WTC11 (cell line): ENCODE measurements at regions not wholly inside any gene's neighbourhood (a gene's known extent, or its start where the extent isn't known, plus 50 kb on each side); places are given as distances from the start of the nearest gene placed in this dataset.

Experiments
- ATAC-seq: fragments of 200-7000 bp; cut with Tn5 transposase; 2 replicates; pipeline ENCODE4 v1.10.0; 2021; ENCODE audit warnings: mild to moderate bottlenecking, moderate library complexity
- CTCF ChIA-PET: fragments of 300-600 bp; sonication (Branson Sonifier 250); formaldehyde crosslinking; loops from one replicate; lab custom pipeline; 2021; ENCODE audit warnings: antibody characterized with exemption; lab: Charles Lee
- POLR2A ChIA-PET: fragments of 350-600 bp; sonication (Branson Sonifier 250); formaldehyde crosslinking; loops from one replicate; lab custom pipeline; 2021; ENCODE audit warnings: antibody characterized with exemption; lab: Charles Lee
- DNase-seq: peaks from one replicate; pipeline ENCODE4 v3.0.0; 2021; ENCODE audit warnings: low spot score
- H3K27ac Mint-ChIP-seq: 2 replicates; pipeline ENCODE4 v1.8.0; 2021; ENCODE audit warnings: mixed read lengths
- H3K27me3 Mint-ChIP-seq: 2 replicates; pipeline ENCODE4 v1.8.0; 2021; ENCODE audit warnings: low read depth, mild to moderate bottlenecking, moderate library complexity, mixed read lengths
- H3K36me3 Mint-ChIP-seq: 2 replicates; pipeline ENCODE4 v1.8.0; 2021; ENCODE audit warnings: mixed read lengths
- H3K4me1 Mint-ChIP-seq: 2 replicates; pipeline ENCODE4 v1.8.0; 2022; ENCODE audit warnings: mixed read lengths
- H3K4me3 Mint-ChIP-seq: 2 replicates; pipeline ENCODE4 v1.8.0; 2021; ENCODE audit warnings: mild to moderate bottlenecking, moderate library complexity, mixed read lengths
- H3K9me3 Mint-ChIP-seq: 2 replicates; pipeline ENCODE4 v1.8.0; 2021; ENCODE audit warnings: mixed read lengths
- AFF4 ChIP-seq: sonication (generic); formaldehyde crosslinking; IDR thresholded peaks from 2 replicates; pipeline ENCODE4 v1.8.1; 2023; ENCODE audit warnings: mild to moderate bottlenecking, missing genetic modification reagents, borderline replicate concordance
- CBFB ChIP-seq: sonication (generic); formaldehyde crosslinking; IDR thresholded peaks from 2 replicates; pipeline ENCODE4 v1.8.1; 2022; ENCODE audit warnings: mild to moderate bottlenecking, low read depth, missing genetic modification reagents
- CREB1 ChIP-seq: sonication (generic); formaldehyde crosslinking; IDR thresholded peaks from 2 replicates; pipeline ENCODE4 v1.8.0; 2023; ENCODE audit warnings: mild to moderate bottlenecking, missing genetic modification reagents
- FOXJ3 ChIP-seq: sonication (generic); formaldehyde crosslinking; IDR thresholded peaks from 2 replicates; pipeline ENCODE4 v1.9.0; 2021; ENCODE audit warnings: missing genetic modification reagents, mild to moderate bottlenecking, borderline replicate concordance
- GABPB1 ChIP-seq: sonication (generic); formaldehyde crosslinking; IDR thresholded peaks from 2 replicates; pipeline ENCODE4 v1.8.1; 2023; ENCODE audit warnings: mild to moderate bottlenecking, missing genetic modification reagents
- GRHL2 ChIP-seq: fragments of 250-450 bp; sonication (Bioruptor Pico); IDR thresholded peaks from 2 replicates; pipeline ENCODE4 v1.8.0; 2022; ENCODE audit warnings: mild to moderate bottlenecking, moderate library complexity; ENCODE audit not compliant: insufficient replicate concordance, severe bottlenecking
- IRF2 ChIP-seq: sonication (generic); formaldehyde crosslinking; IDR thresholded peaks from 2 replicates; pipeline ENCODE4 v1.8.0; 2022; ENCODE audit warnings: low read depth, missing genetic modification reagents, borderline replicate concordance
- JAZF1 ChIP-seq: fragments of 250-450 bp; sonication (Bioruptor Pico); IDR thresholded peaks from 2 replicates; pipeline ENCODE4 v1.9.0; 2021; ENCODE audit warnings: moderate library complexity, mild to moderate bottlenecking, inconsistent platforms
- JUN ChIP-seq: sonication (generic); formaldehyde crosslinking; IDR thresholded peaks from 2 replicates; pipeline ENCODE4 v1.8.0; 2023; ENCODE audit warnings: mild to moderate bottlenecking, missing genetic modification reagents
- KAT7 ChIP-seq: sonication (generic); formaldehyde crosslinking; IDR thresholded peaks from 2 replicates; pipeline ENCODE4 v1.8.1; 2023; ENCODE audit warnings: missing genetic modification reagents, mild to moderate bottlenecking, borderline replicate concordance
- MLX ChIP-seq: sonication (generic); formaldehyde crosslinking; IDR thresholded peaks from 2 replicates; pipeline ENCODE4 v1.8.1; 2023; ENCODE audit warnings: mild to moderate bottlenecking, missing genetic modification reagents, moderate library complexity
- MYBL2 ChIP-seq: sonication (generic); formaldehyde crosslinking; IDR thresholded peaks from 2 replicates; pipeline ENCODE4 v1.8.1; 2023; ENCODE audit warnings: mild to moderate bottlenecking, moderate library complexity, missing genetic modification reagents
- NR2C2 ChIP-seq: sonication (generic); formaldehyde crosslinking; IDR thresholded peaks from 2 replicates; pipeline ENCODE4 v1.8.0; 2022; ENCODE audit warnings: mild to moderate bottlenecking, missing genetic modification reagents
- PREB ChIP-seq: sonication (generic); formaldehyde crosslinking; IDR thresholded peaks from 2 replicates; pipeline ENCODE4 v1.8.1; 2022; ENCODE audit warnings: mild to moderate bottlenecking, missing genetic modification reagents, moderate library complexity, borderline replicate concordance
- RORB ChIP-seq: fragments of 250-450 bp; sonication (Bioruptor Pico); IDR thresholded peaks from 2 replicates; pipeline ENCODE4 v1.9.0; 2021; ENCODE audit warnings: mild to moderate bottlenecking
- SMAD4 ChIP-seq: sonication (generic); formaldehyde crosslinking; IDR thresholded peaks from 2 replicates; pipeline ENCODE4 v1.8.0; 2022; ENCODE audit warnings: mild to moderate bottlenecking, missing genetic modification reagents
- TCF7 ChIP-seq: sonication (generic); formaldehyde crosslinking; IDR thresholded peaks from 2 replicates; pipeline ENCODE4 v1.8.0; 2022; ENCODE audit warnings: mild to moderate bottlenecking, low read depth, missing genetic modification reagents, moderate library complexity
- USF1 ChIP-seq: sonication (generic); formaldehyde crosslinking; IDR thresholded peaks from 2 replicates; pipeline ENCODE4 v1.8.0; 2022; ENCODE audit warnings: mild to moderate bottlenecking, missing genetic modification reagents
- ZNF138 ChIP-seq: sonication (generic); formaldehyde crosslinking; conservative IDR thresholded peaks from 2 replicates; pipeline ENCODE4 v1.8.1; 2022; ENCODE audit warnings: mild to moderate bottlenecking, moderate library complexity, missing genetic modification reagents
- ZNF281 ChIP-seq: sonication (generic); formaldehyde crosslinking; IDR thresholded peaks from 2 replicates; pipeline ENCODE4 v1.8.0; 2023; ENCODE audit warnings: mild to moderate bottlenecking, missing genetic modification reagents
- ZNF416 ChIP-seq: fragments of 250-450 bp; sonication (Bioruptor Pico); IDR thresholded peaks from 2 replicates; pipeline ENCODE4 v1.9.0; 2021; ENCODE audit warnings: mild to moderate bottlenecking, inconsistent platforms

GRCh38 chr4:4782969-4783368 lies 76.5 kb upstream of the MSX1 start:
- TF ChIP-seq ZNF138 (CRISPR knock-in tag) (no peak), KAT7 (CRISPR knock-in tag) (no peak), USF1 (CRISPR knock-in tag) (no peak), CBFB (no peak), PREB (no peak), ZNF281 (CRISPR knock-in tag) (no peak), GRHL2 (CRISPR knock-in tag) (no peak), CREB1 (CRISPR knock-in tag) (no peak), IRF2 (CRISPR knock-in tag) (no peak), MLX (no peak), SMAD4 (no peak), FOXJ3 (no peak), AFF4 (CRISPR knock-in tag) (no peak), NR2C2 (CRISPR knock-in tag) (no peak), GABPB1 (CRISPR knock-in tag) (no peak), RORB (CRISPR knock-in tag) (no peak)
- Mint-ChIP-seq H3K36me3 (peaks cover 14% of the 10 kb centered on the region), H3K4me3 (no peak overlapping the region), H3K27me3 (peaks cover 2% of the 10 kb centered on the region), H3K4me1 (peaks cover 8% of the 10 kb centered on the region; the same call in 1 of the 2 replicates), H3K9me3 (peaks cover 22% of the 10 kb centered on the region), H3K27ac (no peak overlapping the region)
- CTCF ChIA-PET: no interaction called here
- no peak for ATAC-seq
- DNase-seq: no peak
- POLR2A ChIA-PET: no interaction called here

- no peak for DNase-seq
- POLR2A ChIA-PET: no interaction called here
- no peak for ATAC-seq
- no peak overlapping the region for H3K27ac Mint-ChIP-seq
- TF ChIP-seq JUN (no peak), JAZF1 (CRISPR knock-in tag) (no peak), ZNF138 (CRISPR knock-in tag) (no peak), ZNF416 (no peak), MYBL2 (no peak), TCF7 (CRISPR knock-in tag) (no peak)
- TF ChIP-seq, all 79 proteins: peak for 0
- Mint-ChIP-seq H3K4me3 (no peak overlapping the region), H3K36me3 (peaks cover 8% of the 10 kb centered on the region; the same call in 1 of the 2 replicates), H3K27me3 (peaks cover 3% of the 10 kb centered on the region), H3K9me3 (peaks cover 14% of the 10 kb centered on the region), H3K4me1 (peaks cover 8% of the 10 kb centered on the region; the same call in 1 of the 2 replicates)
- CTCF ChIA-PET: no interaction called here
These were observed 77.3 kb upstream of the MSX1 start for GRCh38 chr4:4781936-4782707.
